ENCODE measurements at regions not wholly inside any gene's neighbourhood (a gene's known extent, or its start where the extent isn't known, plus 50 kb on each side); places are given as distances from the start of the nearest gene placed in this dataset.

- no peak for TF ChIP-seq POLR2A (IDR thresholded peaks at IDR 0.05)
- no peak for TF ChIP-seq CTCF (IDR thresholded peaks at IDR 0.05)
Measured at GRCh38 chr5:93337138-93337537, 243.9 kb downstream of the NR2F1-AS1 start.
